ENCODE measurements at regions not wholly inside any gene's neighbourhood (a gene's known extent, or its start where the extent isn't known, plus 50 kb on each side); places are given as distances from the start of the nearest gene placed in this dataset.

GRCh38 chr14:98185036-98185435, 1087.0 kb downstream of the BCL11B start:
- Histone ChIP-seq H2BK120ac (ENCODE audit: insufficient read depth, low read length, poor library complexity) (no peak overlapping the region), H2AFZ (ENCODE audit: insufficient read depth, low read length, poor library complexity) (no peak overlapping the region), H3K79me1 (ENCODE audit: low read length) (no peaks in the 10 kb centered on the region), H2BK12ac (ENCODE audit: low read length) (no peak overlapping the region), H3K79me2 (ENCODE audit: control insufficient read depth, insufficient read depth, low read length, poor library complexity) (no peaks in the 10 kb centered on the region), H3K36me3 (ENCODE audit: control insufficient read depth in 1 of 2, insufficient read depth in 2 of 2, low read length in 2 of 2) (no peaks in the 10 kb centered on the region), H3K27me3 (ENCODE audit: insufficient read depth, low read length) (no peaks in the 10 kb centered on the region), H3K14ac (ENCODE audit: low read length) (no peak overlapping the region), H3K9ac (ENCODE audit: low read length) (no peak overlapping the region), H3K9me3 (ENCODE audit: insufficient read depth, low read depth, low read length) (no peaks in the 10 kb centered on the region), H3K18ac (ENCODE audit: low read length) (no peak overlapping the region), H3K4ac (ENCODE audit: low read depth, low read length) (no peak overlapping the region), H3K23ac (ENCODE audit: low read length) (no peak overlapping the region), H4K12ac (ENCODE audit: low read depth, low read length) (no peak overlapping the region), H3K4me2 (ENCODE audit: low read length) (no peak overlapping the region), H3K4me1 (ENCODE audit: control insufficient read depth in 1 of 2, insufficient read depth in 2 of 2, low read length in 2 of 2) (no peaks in the 10 kb centered on the region), H2AK5ac (ENCODE audit: low read length) (no peak overlapping the region), H3K4me3 (ENCODE audit: low read depth, low read length) (no peak overlapping the region), H2BK5ac (ENCODE audit: low read depth, low read length, poor library complexity) (no peak overlapping the region), H4K91ac (ENCODE audit: low read depth, low read length) (no peak overlapping the region), H4K8ac (ENCODE audit: low read depth, low read length) (no peak overlapping the region), H3K27ac (ENCODE audit: low read depth, low read length) (no peak overlapping the region)
- DNase-seq: no peak
- no CpG with 5 or more reads among the region's 8 CpGs for WGBS (ENCODE audit: extremely low coverage, insufficient coverage, insufficient read length)

GRCh38 chr14:98186140-98186539, 1085.9 kb downstream of the BCL11B start:
- no peak overlapping the region for H2BK120ac ChIP-seq (ENCODE audit: insufficient read depth, low read length, poor library complexity)
- no peak overlapping the region for H2AK5ac ChIP-seq (ENCODE audit: low read length)
- no peaks in the 10 kb centered on the region for H3K79me2 ChIP-seq (ENCODE audit: control insufficient read depth, insufficient read depth, low read length, poor library complexity)
- no peak overlapping the region for H3K9ac ChIP-seq (ENCODE audit: low read length)
- H3K4ac ChIP-seq (ENCODE audit: low read depth, low read length): no peak overlapping the region
- no peak for DNase-seq
- no peak overlapping the region for H2BK12ac ChIP-seq (ENCODE audit: low read length)
- H3K27me3 ChIP-seq (ENCODE audit: insufficient read depth, low read length): no peaks in the 10 kb centered on the region
- H4K12ac ChIP-seq (ENCODE audit: low read depth, low read length): no peak overlapping the region
- H3K36me3 ChIP-seq (ENCODE audit: control insufficient read depth in 1 of 2, insufficient read depth in 2 of 2, low read length in 2 of 2): no peaks in the 10 kb centered on the region
- H3K27ac ChIP-seq (ENCODE audit: low read depth, low read length): no peak overlapping the region
- no peak overlapping the region for H3K4me3 ChIP-seq (ENCODE audit: low read depth, low read length)
- WGBS (ENCODE audit: extremely low coverage, insufficient coverage, insufficient read length): no CpG with 5 or more reads among the region's 3 CpGs
- H3K9me3 ChIP-seq (ENCODE audit: insufficient read depth, low read depth, low read length): no peaks in the 10 kb centered on the region
- no peak overlapping the region for H4K8ac ChIP-seq (ENCODE audit: low read depth, low read length)
- no peak overlapping the region for H4K91ac ChIP-seq (ENCODE audit: low read depth, low read length)
- H3K79me1 ChIP-seq (ENCODE audit: low read length): no peaks in the 10 kb centered on the region
- H3K4me2 ChIP-seq (ENCODE audit: low read length): no peak overlapping the region
- H3K14ac ChIP-seq (ENCODE audit: low read length): no peak overlapping the region
- H2BK5ac ChIP-seq (ENCODE audit: low read depth, low read length, poor library complexity): no peak overlapping the region
- H3K4me1 ChIP-seq (ENCODE audit: control insufficient read depth in 1 of 2, insufficient read depth in 2 of 2, low read length in 2 of 2): no peaks in the 10 kb centered on the region
- no peak overlapping the region for H3K23ac ChIP-seq (ENCODE audit: low read length)
- no peak overlapping the region for H3K18ac ChIP-seq (ENCODE audit: low read length)
- H2AFZ ChIP-seq (ENCODE audit: insufficient read depth, low read length, poor library complexity): no peak overlapping the region

- no peak overlapping the region for H2BK12ac ChIP-seq (ENCODE audit: low read length)
- no peak overlapping the region for H2AFZ ChIP-seq (ENCODE audit: insufficient read depth, low read length, poor library complexity)
- WGBS (ENCODE audit: extremely low coverage, insufficient coverage, insufficient read length): no CpG with 5 or more reads among the region's 2 CpGs
- no peak overlapping the region for H2BK120ac ChIP-seq (ENCODE audit: insufficient read depth, low read length, poor library complexity)
- H2BK5ac ChIP-seq (ENCODE audit: low read depth, low read length, poor library complexity): no peak overlapping the region
- no peak overlapping the region for H4K8ac ChIP-seq (ENCODE audit: low read depth, low read length)
- no peak overlapping the region for H3K4me2 ChIP-seq (ENCODE audit: low read length)
- H3K14ac ChIP-seq (ENCODE audit: low read length): no peak overlapping the region
- no peaks in the 10 kb centered on the region for H3K9me3 ChIP-seq (ENCODE audit: insufficient read depth, low read depth, low read length)
- no peak overlapping the region for H3K4me3 ChIP-seq (ENCODE audit: low read depth, low read length)
- no peaks in the 10 kb centered on the region for H3K79me1 ChIP-seq (ENCODE audit: low read length)
- no peaks in the 10 kb centered on the region for H3K79me2 ChIP-seq (ENCODE audit: control insufficient read depth, insufficient read depth, low read length, poor library complexity)
- no peak overlapping the region for H4K12ac ChIP-seq (ENCODE audit: low read depth, low read length)
- H3K27ac ChIP-seq (ENCODE audit: low read depth, low read length): no peak overlapping the region
- no peak overlapping the region for H3K23ac ChIP-seq (ENCODE audit: low read length)
- H3K9ac ChIP-seq (ENCODE audit: low read length): no peak overlapping the region
- no peak for DNase-seq
- no peaks in the 10 kb centered on the region for H3K4me1 ChIP-seq (ENCODE audit: control insufficient read depth in 1 of 2, insufficient read depth in 2 of 2, low read length in 2 of 2)
- H3K18ac ChIP-seq (ENCODE audit: low read length): no peak overlapping the region
- H3K4ac ChIP-seq (ENCODE audit: low read depth, low read length): no peak overlapping the region
- H3K36me3 ChIP-seq (ENCODE audit: control insufficient read depth in 1 of 2, insufficient read depth in 2 of 2, low read length in 2 of 2): no peaks in the 10 kb centered on the region
- H3K27me3 ChIP-seq (ENCODE audit: insufficient read depth, low read length): no peaks in the 10 kb centered on the region
- no peak overlapping the region for H4K91ac ChIP-seq (ENCODE audit: low read depth, low read length)
- no peak overlapping the region for H2AK5ac ChIP-seq (ENCODE audit: low read length)
Observed at GRCh38 chr14:98187281-98187680, 1084.7 kb downstream of the BCL11B start.

GRCh38 chr14:98189062-98189461, 1082.9 kb downstream of the BCL11B start:
- no peak overlapping the region for H2AK5ac ChIP-seq (ENCODE audit: low read length)
- H2BK12ac ChIP-seq (ENCODE audit: low read length): no peak overlapping the region
- no peak overlapping the region for H3K18ac ChIP-seq (ENCODE audit: low read length)
- WGBS (ENCODE audit: extremely low coverage, insufficient coverage, insufficient read length): no CpG with 5 or more reads among the region's 1 CpG
- H3K27me3 ChIP-seq (ENCODE audit: insufficient read depth, low read length): no peaks in the 10 kb centered on the region
- no peak overlapping the region for H2BK120ac ChIP-seq (ENCODE audit: insufficient read depth, low read length, poor library complexity)
- H3K27ac ChIP-seq (ENCODE audit: low read depth, low read length): no peak overlapping the region
- H3K9me3 ChIP-seq (ENCODE audit: insufficient read depth, low read depth, low read length): no peaks in the 10 kb centered on the region
- no peak overlapping the region for H3K9ac ChIP-seq (ENCODE audit: low read length)
- H4K91ac ChIP-seq (ENCODE audit: low read depth, low read length): no peak overlapping the region
- no peaks in the 10 kb centered on the region for H3K36me3 ChIP-seq (ENCODE audit: control insufficient read depth in 1 of 2, insufficient read depth in 2 of 2, low read length in 2 of 2)
- H3K4me2 ChIP-seq (ENCODE audit: low read length): no peak overlapping the region
- no peak overlapping the region for H3K4me3 ChIP-seq (ENCODE audit: low read depth, low read length)
- H3K23ac ChIP-seq (ENCODE audit: low read length): no peak overlapping the region
- no peak for DNase-seq
- H4K12ac ChIP-seq (ENCODE audit: low read depth, low read length): no peak overlapping the region
- H3K4me1 ChIP-seq (ENCODE audit: control insufficient read depth in 1 of 2, insufficient read depth in 2 of 2, low read length in 2 of 2): no peaks in the 10 kb centered on the region
- no peak overlapping the region for H4K8ac ChIP-seq (ENCODE audit: low read depth, low read length)
- H3K4ac ChIP-seq (ENCODE audit: low read depth, low read length): no peak overlapping the region
- H2BK5ac ChIP-seq (ENCODE audit: low read depth, low read length, poor library complexity): no peak overlapping the region
- no peak overlapping the region for H2AFZ ChIP-seq (ENCODE audit: insufficient read depth, low read length, poor library complexity)
- no peaks in the 10 kb centered on the region for H3K79me2 ChIP-seq (ENCODE audit: control insufficient read depth, insufficient read depth, low read length, poor library complexity)
- no peak overlapping the region for H3K14ac ChIP-seq (ENCODE audit: low read length)
- H3K79me1 ChIP-seq (ENCODE audit: low read length): no peaks in the 10 kb centered on the region
